ENCODE measurements at regions not wholly inside any gene's neighbourhood (a gene's known extent, or its start where the extent isn't known, plus 50 kb on each side); places are given as distances from the start of the nearest gene placed in this dataset.
"Not testable (repeated sequence)": the region's sequence is repeated elsewhere in the genome, so short reads cannot be mapped to it uniquely, and the experiment has no call there.

- TF ChIP-seq CTCF (IDR thresholded peaks at IDR 0.05; ENCODE audit: unreplicated experiment in 3 of 3), result no peak
- Mint-ChIP-seq H3K27ac (no peak overlapping the region), H3K36me3 (ENCODE audit: low read depth) (no peaks in the 10 kb centered on the region), H3K27me3 (ENCODE audit: low read depth) (no peaks in the 10 kb centered on the region), H3K4me1 (no peaks in the 10 kb centered on the region), H3K4me3 (no peak overlapping the region), H3K9me3 (peaks cover 5% of the 10 kb centered on the region)
Measured at GRCh38 chr3:145022447-145022846, 1050.8 kb downstream of the DIPK2A start.

- no peaks in the 10 kb centered on the region for H3K27me3 Mint-ChIP-seq (ENCODE audit: low read depth)
- no peak overlapping the region for H3K27ac Mint-ChIP-seq
- H3K4me3 Mint-ChIP-seq, result no peak overlapping the region
- no peaks in the 10 kb centered on the region for H3K36me3 Mint-ChIP-seq (ENCODE audit: low read depth)
- no peaks in the 10 kb centered on the region for H3K4me1 Mint-ChIP-seq
- peaks cover 14% of the 10 kb centered on the region for H3K9me3 Mint-ChIP-seq
- TF ChIP-seq CTCF (IDR thresholded peaks at IDR 0.05; ENCODE audit: unreplicated experiment in 3 of 3), result no peak
Measured at GRCh38 chr3:145024700-145025099, 1053.1 kb downstream of the DIPK2A start.

- not testable (repeated sequence) for H3K36me3 Mint-ChIP-seq (ENCODE audit: low read depth); H3K4me3 Mint-ChIP-seq; H3K4me1 Mint-ChIP-seq; H3K27me3 Mint-ChIP-seq (ENCODE audit: low read depth); H3K27ac Mint-ChIP-seq
- H3K9me3 Mint-ChIP-seq, result peaks cover 15% of the 10 kb centered on the region
Measured at GRCh38 chr3:145027186-145027585, 1055.6 kb downstream of the DIPK2A start.

GRCh38 chr3:145032791-145033190, 1061.2 kb downstream of the DIPK2A start:
- no peak for TF ChIP-seq CTCF (IDR thresholded peaks at IDR 0.05; ENCODE audit: unreplicated experiment in 3 of 3)
- no peaks in the 10 kb centered on the region for H3K36me3 Mint-ChIP-seq (ENCODE audit: low read depth)
- no peaks in the 10 kb centered on the region for H3K27me3 Mint-ChIP-seq (ENCODE audit: low read depth)
- no peaks in the 10 kb centered on the region for H3K4me1 Mint-ChIP-seq
- H3K27ac Mint-ChIP-seq, result no peak overlapping the region
- H3K9me3 Mint-ChIP-seq, result peaks cover 10% of the 10 kb centered on the region
- no peak overlapping the region for H3K4me3 Mint-ChIP-seq

- no peak overlapping the region for H3K4me3 Mint-ChIP-seq
- no peaks in the 10 kb centered on the region for H3K4me1 Mint-ChIP-seq
- no peak overlapping the region for H3K27ac Mint-ChIP-seq
- H3K27me3 Mint-ChIP-seq (ENCODE audit: low read depth), result no peaks in the 10 kb centered on the region
- TF ChIP-seq CTCF (IDR thresholded peaks at IDR 0.05; ENCODE audit: unreplicated experiment in 3 of 3), result no peak
- no peaks in the 10 kb centered on the region for H3K36me3 Mint-ChIP-seq (ENCODE audit: low read depth)
- H3K9me3 Mint-ChIP-seq, result no peaks in the 10 kb centered on the region
Measured at GRCh38 chr3:145035682-145036081, 1064.1 kb downstream of the DIPK2A start.

GRCh38 chr3:145054055-145054454, 1082.4 kb downstream of the DIPK2A start:
- H3K36me3 Mint-ChIP-seq (ENCODE audit: low read depth); H3K4me3 Mint-ChIP-seq: not testable (repeated sequence)

GRCh38 chr3:145055375-145056076, 1083.9 kb downstream of the DIPK2A start:
- Mint-ChIP-seq H3K36me3 (ENCODE audit: low read depth) (no peaks in the 10 kb centered on the region), H3K9me3 (peaks cover 6% of the 10 kb centered on the region), H3K4me3 (no peak overlapping the region), H3K27me3 (ENCODE audit: low read depth) (no peaks in the 10 kb centered on the region), H3K27ac (no peak overlapping the region), H3K4me1 (no peaks in the 10 kb centered on the region)
- TF ChIP-seq CTCF (IDR thresholded peaks at IDR 0.05; ENCODE audit: unreplicated experiment in 3 of 3), result no peak

More at GRCh38 chr3:145054055-145054454, 1082.4 kb downstream of the DIPK2A start:
- not testable (repeated sequence) for H3K27me3 Mint-ChIP-seq (ENCODE audit: low read depth); H3K4me1 Mint-ChIP-seq; H3K27ac Mint-ChIP-seq; H3K9me3 Mint-ChIP-seq
